Dermis blood vessel endothelial cell (primary cell): ENCODE measurements at regions not wholly inside any gene's neighbourhood (a gene's known extent, or its start where the extent isn't known, plus 50 kb on each side); places are given as distances from the start of the nearest gene placed in this dataset.
A peak's percentile ranks its signal among the peaks of the same experiment; 100 is the strongest.
"Not testable (repeated sequence)": the region's sequence is repeated elsewhere in the genome, so short reads cannot be mapped to it uniquely, and the experiment has no call there.

ENCODE experiments used
- DNase-seq: peaks from one replicate; pipeline ENCODE4 v3.0.0; 2010

- DNase-seq, result no peak
Observed at GRCh38 chr12:124705545-124706138, 138.2 kb upstream of the NCOR2 start.

- DNase-seq, result no peak
Observed at GRCh38 chr12:124704619-124705018, 137.2 kb upstream of the NCOR2 start.

GRCh38 chr12:124703856-124704255 is 136.4 kb upstream of the NCOR2 start:
- no peak for DNase-seq

- DNase-seq, result no peak
Observed at GRCh38 chr12:124702736-124703135, 135.3 kb upstream of the NCOR2 start.

- DNase-seq, result peak; percentile 50
Observed at GRCh38 chr12:124700810-124701592, 133.6 kb upstream of the NCOR2 start.

GRCh38 chr12:124699909-124700308 is 132.5 kb upstream of the NCOR2 start:
- no peak for DNase-seq

- no peak for DNase-seq
Observed at GRCh38 chr12:124698998-124699305, 131.5 kb upstream of the NCOR2 start.

GRCh38 chr12:124698211-124698997 is 131.0 kb upstream of the NCOR2 start:
- no peak for DNase-seq

- DNase-seq, result not testable (repeated sequence)
Observed at GRCh38 chr12:124697722-124698121, 130.3 kb upstream of the NCOR2 start.

GRCh38 chr12:124696693-124697476 is 129.5 kb upstream of the NCOR2 start:
- DNase-seq, result no peak

GRCh38 chr12:124695861-124696260 is 128.4 kb upstream of the NCOR2 start:
- peak; percentile 41 for DNase-seq

- peak; percentile 97 for DNase-seq
Observed at GRCh38 chr12:124694846-124695497, 127.6 kb upstream of the NCOR2 start.

- peak; percentile 36 for DNase-seq
Observed at GRCh38 chr12:124694250-124694649, 126.8 kb upstream of the NCOR2 start.

- DNase-seq, result no peak
Observed at GRCh38 chr12:124693111-124693723, 125.8 kb upstream of the NCOR2 start.

- DNase-seq, result no peak
Observed at GRCh38 chr12:124692443-124692842, 125.0 kb upstream of the NCOR2 start.

GRCh38 chr12:124691429-124691828 is 124.0 kb upstream of the NCOR2 start:
- DNase-seq, result no peak

GRCh38 chr12:124689631-124690030 is 122.2 kb upstream of the NCOR2 start:
- DNase-seq, result no peak

- peak; percentile 88 for DNase-seq
Observed at GRCh38 chr12:124688356-124688992, 121.1 kb upstream of the NCOR2 start.

- peak; percentile 80 for DNase-seq
Observed at GRCh38 chr12:124687917-124688316, 120.5 kb upstream of the NCOR2 start.

GRCh38 chr12:124687174-124687902 is 119.9 kb upstream of the NCOR2 start:
- no peak for DNase-seq
